ENCODE measurements at regions not wholly inside any gene's neighbourhood (a gene's known extent, or its start where the extent isn't known, plus 50 kb on each side); places are given as distances from the start of the nearest gene placed in this dataset.
"Not testable (repeated sequence)": the region's sequence is repeated elsewhere in the genome, so short reads cannot be mapped to it uniquely, and the experiment has no call there.

DNA sequence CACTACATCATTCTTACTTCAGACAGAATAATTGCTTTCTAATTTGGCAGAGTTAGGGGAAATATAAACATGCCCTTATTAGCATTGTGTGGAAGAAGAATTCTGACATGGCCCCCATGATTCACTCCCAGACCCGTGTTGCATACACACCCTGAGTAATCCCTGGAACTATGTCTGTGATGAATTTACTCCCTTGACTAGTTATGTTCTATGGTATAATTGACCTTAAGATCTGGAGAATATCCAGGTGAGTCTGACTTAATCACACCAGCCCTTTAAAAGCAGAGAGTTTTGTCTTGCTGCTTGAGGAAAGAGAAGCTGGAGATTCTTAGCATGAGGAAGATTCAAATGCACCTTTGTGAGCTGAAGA lies 262.9 kb downstream of the SOX4 start:
- DNase-seq, result no peak

DNA sequence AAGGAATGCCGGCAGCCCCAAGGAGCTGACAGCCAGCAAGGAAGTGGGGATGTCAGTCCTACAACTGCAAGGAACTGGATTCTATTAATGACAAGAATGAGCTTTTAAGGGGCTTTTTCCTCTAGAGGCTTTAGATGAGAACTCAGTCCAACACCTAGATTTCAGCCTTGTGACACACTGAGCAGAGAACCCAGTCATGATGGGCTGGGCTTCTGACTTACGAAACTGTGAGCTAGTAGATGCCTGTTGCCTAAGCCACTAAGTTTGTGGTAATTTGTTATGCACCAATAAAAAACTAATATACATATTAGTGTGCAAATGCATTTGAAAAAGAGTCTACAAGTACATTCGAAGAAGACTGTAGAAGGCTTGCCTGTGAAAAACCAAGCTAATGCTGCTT lies 263.3 kb downstream of the SOX4 start:
- DNase-seq, result no peak

DNA sequence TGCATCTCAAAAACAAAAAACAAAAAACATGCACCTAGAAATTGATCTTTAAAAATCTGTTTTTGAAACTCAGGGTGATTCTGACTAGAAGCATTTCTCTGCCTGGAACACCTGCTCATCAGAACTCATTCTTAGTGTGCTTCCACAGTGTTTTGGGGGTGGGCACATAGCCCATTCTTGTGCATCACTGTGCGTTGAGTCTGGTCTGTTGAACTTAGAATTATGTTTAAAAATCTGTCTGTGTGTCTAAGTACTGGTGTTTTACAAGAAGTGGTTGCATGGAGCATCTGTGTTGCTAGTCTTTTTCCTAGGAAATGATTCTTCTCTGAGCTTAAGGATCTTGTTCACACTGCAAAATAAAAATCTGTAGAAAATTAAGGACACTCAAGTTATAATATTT lies 264.5 kb downstream of the SOX4 start:
- no peak for DNase-seq

DNA sequence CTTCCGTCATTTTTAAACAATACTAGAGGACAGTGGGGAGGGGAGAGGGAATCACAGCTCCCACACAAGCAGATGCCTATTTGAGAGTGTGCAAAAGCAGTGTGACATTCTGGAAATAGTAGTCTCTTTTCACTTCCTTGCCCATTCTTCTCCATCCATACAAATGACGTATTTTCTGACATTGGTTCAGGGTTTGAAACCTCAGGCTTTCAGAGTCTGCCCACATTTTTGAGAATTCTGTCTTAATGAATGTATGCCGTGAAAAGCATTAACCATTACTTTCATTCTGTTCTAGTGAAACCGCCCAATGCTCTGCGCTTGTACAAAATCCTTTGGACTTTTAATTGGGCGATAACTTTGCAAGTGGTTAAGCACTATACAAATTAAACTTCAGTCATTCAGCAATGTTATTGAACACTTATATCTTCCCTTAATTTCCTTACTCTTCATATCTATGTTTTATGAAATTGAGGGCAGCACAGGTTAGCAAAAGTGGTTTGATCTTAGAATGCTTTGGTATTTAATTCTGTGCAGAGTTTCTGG lies 265.7 kb downstream of the SOX4 start:
- DNase-seq, result no peak

DNA sequence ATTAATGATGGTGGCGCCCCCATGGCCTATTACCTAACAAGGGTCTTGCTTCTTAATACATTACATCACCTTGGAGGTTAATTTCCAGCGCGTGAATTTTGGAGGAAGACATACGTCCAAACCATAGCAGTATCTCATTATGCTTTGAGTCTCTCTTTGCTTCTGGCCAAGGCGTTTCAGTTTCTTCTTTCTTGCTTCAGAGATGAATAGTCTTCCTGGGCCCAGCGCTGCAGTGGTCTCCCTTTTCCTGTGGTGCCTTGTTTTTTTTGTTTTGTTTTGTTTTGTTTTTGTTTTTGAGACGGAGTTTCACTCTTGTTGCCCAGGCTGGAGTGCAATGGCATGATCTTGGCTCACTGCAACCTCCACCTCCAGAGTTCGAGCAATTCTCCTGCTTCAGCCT lies 268.4 kb downstream of the SOX4 start:
- no peak for DNase-seq

DNA sequence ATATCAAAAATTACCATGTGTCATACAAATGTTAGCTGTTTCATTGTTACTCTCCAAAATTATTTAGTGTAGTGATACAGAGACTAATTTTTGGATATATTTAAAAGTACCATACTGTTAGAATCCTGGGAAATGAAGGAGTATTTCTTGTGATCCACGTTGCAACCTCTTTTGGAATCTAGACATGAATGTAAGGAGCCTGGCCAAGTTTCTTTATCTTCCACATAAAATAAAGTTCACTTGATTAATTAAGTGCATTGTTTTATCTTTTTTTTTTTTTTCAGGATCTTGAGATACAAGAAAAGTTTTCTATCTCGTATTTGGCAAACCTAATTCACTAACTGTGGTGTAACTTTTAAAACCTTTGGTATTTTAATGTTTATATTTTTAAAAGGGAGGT lies 270.7 kb downstream of the SOX4 start:
- no peak for DNase-seq

DNA sequence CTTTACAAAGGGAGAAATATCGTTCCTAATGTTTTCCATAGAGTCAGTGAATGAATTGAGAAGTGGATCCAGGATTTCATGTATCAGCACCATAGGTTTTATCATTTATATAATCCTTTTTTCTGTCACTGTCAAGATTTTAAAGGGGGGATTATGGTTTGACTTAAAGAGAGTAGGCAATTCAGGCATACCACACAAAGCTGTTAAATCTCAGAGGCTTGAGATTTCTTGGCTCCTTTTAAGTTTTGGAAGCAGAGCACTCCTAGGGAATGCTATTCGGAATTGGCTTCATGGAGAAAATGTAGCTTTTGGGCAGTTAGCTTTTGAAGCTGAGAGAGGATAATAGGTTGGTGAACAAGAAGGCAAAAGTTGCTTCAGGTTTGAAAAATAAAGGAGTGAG lies 274.7 kb downstream of the SOX4 start:
- no peak for DNase-seq

DNA sequence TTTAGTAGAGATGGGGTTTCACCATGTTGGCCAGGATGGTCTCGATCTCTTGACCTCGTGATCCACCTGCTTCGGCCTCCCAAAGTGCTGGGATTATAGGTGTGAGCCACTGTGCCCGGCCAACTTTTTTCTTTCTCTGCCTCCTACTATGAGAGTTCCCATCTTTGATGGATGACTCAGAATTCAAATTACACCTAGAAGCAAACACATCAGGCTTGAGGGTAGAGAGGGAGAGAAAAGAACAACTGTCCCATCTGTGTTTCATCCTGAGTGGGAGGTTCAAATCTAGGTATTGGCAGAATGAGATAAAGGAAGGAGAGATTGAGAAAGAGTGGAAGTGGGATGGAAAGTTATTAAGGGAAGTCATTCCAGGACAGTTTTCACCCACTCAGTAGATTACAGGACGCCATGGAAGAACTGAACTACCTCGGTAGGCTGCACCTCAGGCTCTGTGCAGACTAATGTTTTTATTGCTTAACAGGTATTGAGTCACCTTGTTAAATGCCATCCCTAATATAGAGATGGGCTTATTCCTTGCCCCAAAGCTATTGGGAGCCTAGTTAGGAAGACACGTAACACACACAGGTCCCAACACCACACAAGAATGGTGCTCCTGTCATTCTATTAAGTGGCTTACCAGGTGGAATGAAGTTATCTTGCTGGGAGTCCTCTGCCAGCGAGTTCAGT lies 275.7 kb downstream of the SOX4 start:
- no peak for DNase-seq

DNA sequence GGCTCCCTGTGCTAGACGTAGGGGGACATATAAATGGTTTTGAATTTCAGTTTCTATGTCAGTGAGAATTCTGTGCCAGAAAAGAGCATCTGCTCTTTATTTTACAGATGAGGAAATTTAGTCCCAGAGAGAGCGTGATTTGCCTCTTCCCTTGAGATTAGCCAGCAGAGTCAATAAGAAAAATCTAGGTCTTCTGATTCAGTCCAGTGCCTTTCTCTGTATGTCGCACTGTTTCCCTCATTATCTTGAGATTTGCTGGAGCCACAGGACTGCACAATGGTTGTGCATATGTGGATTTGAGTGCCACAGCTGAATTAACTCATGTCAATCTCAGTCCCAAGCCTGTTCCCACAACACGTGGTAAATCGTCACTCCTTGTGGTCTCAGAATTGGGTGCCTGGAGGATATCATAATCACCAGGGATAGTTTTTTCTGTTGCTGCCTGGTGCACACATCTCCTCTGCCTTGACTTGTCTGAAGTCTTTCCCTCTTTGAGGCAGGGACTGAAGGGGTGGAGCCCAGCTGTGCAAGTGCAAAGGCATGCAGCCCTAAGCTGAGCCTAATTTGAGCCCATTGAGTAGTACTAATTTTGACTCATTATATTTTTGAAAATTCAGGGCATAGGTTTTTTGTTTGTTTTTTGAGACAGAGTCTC lies 276.7 kb downstream of the SOX4 start:
- no peak for DNase-seq

DNA sequence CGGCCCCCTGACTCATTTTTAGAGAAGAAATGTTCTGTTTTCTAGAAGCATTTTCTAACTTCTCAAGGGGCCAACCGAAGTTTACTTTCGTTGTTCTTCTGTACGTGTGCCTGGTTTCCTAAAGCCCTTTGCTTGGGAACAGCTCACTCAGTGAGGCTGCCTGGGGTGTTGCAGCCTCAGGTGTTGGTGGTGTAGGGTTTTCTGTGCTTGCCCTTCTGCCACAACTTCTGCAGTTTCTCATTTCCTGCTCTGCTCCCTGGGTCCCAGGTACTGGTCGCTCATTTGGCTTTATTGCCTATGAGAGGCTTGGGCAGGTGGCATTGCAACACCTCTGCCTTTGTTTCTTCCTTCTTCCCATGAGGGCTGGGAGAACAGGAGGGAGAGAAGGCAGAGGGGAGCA lies 278.3 kb downstream of the SOX4 start:
- no peak for DNase-seq

DNA sequence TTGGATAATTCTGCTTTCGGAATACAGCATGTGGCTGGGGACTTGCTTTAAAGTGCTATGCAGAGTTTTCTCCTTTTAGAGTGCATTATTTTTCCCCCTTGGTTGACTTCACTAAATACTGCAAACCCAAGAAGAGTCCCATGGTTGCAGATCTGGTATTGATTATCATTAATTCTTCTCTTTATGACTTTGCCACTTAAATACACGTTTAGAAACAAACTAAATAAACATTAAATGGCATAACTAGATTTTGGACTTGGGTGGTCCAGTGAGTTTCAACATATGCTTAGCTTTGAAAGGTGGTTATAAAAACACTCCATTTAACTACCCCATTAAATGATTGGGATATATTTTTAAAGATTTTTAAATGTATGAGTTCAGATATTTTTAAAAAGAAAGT lies 279.2 kb downstream of the SOX4 start:
- no peak for DNase-seq

DNA sequence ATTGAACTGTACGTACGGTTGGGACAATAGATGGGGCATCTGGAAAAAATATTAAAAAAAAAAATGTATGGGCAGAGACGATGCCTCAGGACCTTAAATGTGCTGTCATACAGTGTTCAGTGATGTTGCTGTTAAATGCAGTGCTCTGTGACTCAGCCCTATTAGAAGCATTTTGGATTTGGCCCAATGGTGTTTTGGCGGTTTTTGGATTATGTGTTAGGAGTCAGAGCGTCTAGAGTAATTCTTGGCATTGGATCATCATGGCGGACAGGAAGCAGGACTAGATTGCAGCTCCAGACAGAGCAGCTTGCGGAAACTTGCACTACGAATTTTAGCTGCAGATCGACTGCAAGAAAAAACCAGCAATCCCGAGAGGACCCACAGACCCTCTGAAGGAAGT lies 280.0 kb downstream of the SOX4 start:
- DNase-seq, result no peak

DNA sequence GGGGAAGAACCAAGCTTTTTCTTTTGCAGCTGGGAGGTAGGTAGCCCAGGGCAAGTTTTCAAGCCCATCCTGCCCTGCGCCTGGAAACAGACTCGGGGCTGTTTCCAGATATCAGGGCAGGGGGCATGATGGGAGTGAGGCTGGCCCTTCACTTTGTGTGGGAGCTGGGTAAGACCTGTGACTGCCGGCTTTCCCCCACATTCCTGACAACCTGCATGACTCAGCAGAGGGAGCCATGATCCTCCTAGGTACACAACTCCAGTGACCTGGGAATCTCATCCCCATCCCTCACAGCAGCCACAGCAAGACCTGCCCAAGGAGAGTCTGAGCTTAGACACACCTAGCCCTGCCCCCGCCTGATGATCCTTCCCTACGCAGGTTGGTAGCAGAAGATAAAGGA lies 280.8 kb downstream of the SOX4 start:
- DNase-seq, result no peak

DNA sequence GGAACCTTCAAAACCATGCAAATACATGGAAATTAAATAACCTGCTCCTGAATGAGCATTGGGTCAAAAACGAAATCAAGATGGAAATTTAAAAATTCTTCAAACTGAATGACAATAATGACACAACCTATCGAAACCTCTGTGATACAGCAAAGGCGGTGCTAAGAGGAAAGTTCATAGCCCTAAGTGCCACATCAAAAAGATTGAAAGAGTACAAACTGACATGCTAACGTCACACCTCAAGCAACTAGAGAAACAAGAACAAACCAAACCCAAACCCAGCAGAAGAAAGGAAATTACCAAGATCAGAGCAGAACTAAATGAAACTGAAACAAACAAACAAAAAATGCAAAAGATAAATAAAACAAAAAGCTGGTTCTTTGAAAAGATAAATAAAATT lies 283.5 kb downstream of the SOX4 start:
- DNase-seq, result not testable (repeated sequence)

DNA sequence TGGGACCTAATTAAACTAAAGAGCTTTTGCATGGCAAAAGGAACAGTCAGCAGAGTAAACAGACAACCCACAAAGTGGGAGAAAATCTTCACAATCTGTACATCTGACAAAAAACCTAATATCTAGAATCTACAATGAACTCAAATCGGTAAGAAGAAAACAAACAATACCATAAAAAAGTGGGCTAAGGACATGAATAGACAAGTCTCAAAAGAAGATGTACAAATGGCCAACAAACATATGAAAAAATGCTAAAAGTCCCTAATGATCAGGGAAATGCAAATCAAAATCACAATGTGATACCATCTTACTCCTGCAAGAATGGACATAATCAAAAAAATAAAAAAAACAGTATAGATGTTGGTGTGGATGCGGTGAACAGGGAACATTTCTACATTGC lies 286.7 kb downstream of the SOX4 start:
- not testable (repeated sequence) for DNase-seq

DNA sequence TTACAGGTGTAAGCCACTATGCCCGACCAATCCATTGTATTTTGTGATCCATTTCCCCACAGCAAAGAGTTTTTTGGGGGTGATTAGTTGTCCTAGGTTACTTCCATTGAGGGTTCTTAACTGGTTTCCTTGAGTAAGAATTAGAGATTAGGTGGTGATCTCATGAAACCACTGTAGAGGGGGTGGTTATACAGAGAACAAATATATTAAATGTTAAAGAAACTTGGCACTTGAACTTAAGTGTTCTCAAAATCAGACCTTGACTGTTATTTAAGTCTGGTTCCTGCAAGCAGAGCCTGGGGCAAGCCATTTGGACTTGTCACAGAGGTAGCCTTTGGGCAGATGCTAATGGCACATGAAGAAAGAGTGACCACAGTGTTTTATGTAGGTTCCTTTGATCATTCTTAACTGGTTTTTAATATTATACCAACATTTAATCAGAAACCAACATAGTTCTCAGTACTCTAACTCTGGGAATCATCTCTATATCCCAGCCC lies 288.5 kb downstream of the SOX4 start:
- no peak for DNase-seq

DNA sequence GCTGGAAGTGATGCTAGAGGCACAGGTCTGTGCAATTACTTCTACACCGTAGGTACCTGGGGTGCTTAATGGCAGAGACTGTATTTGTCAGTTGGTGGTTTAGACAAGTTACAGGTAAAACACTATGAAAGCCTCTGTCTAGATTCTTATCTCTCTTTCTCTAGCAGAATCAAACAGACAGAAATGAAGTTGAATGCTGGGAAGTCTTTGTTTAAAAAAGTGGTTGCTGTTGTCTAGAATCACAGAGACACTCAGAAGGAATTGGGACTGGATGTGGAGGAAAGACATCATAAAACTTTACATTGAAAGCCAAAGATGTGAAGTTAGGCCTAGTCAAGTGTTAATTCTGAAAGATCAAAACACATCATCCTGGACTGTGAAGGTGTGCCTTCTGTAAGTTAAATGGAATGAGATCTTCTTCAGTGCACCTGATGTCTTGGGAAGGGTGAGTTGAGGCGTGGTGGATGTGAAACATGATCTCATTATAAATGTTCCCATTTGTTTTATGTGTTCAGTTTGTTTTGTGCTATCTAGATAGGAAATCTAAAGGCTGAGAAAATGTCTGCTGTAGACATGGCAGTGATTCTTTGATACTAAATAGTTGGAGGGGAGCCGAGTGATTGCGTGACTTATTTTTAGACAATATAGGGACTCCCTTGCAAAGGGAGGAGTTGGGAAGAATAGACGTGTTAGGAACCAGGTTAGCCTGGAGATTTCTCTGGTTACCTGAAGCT lies 290.2 kb downstream of the SOX4 start:
- no peak for DNase-seq

DNA sequence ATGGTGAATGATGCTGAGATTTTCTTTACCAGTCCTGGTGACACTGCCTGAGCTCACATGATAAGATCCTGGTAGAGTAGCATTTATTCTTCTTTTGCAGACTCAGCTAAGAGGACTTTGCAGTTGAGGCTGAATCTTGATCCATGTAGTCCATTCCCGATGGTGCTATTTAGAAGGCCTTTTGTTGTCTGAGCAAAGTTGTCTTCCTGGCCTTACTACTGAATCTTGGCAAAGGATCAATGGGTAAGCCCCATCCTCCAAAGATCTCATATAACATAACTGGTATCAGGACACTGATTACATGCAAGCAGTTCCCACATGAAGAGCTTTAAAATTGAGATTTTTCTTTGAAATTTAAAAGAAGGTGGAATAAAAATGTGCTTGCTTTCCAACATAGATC lies 291.6 kb downstream of the SOX4 start:
- no peak for DNase-seq

DNA sequence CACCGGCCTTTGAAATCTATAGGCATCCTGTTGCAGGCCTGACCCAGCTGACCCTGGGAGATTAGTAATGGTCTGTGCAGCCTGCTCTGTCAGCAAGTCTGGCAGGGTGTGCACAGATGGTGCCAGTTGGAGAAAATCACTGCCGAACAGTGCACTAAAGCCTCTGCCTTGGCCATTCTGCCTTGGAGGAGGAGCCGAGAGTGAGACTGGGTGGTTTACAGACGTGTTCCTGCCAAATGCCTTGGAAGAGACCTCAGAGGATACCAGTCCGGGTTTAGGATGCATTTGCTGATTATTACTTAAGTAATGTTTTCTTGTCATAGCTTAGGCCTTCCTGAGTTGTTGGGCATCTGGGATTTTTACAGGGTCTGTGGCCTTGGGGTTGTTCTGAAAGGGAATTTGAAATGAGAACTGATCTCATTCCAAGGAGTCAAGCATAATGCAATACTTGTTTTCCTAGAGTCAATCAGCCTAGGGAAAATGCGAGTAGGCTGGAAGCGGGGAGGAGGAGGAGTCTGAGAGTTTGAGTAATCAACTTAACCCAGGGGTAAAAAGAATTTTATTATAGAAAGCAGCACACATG lies 292.1 kb downstream of the SOX4 start:
- peak; percentile 95 for DNase-seq

DNA sequence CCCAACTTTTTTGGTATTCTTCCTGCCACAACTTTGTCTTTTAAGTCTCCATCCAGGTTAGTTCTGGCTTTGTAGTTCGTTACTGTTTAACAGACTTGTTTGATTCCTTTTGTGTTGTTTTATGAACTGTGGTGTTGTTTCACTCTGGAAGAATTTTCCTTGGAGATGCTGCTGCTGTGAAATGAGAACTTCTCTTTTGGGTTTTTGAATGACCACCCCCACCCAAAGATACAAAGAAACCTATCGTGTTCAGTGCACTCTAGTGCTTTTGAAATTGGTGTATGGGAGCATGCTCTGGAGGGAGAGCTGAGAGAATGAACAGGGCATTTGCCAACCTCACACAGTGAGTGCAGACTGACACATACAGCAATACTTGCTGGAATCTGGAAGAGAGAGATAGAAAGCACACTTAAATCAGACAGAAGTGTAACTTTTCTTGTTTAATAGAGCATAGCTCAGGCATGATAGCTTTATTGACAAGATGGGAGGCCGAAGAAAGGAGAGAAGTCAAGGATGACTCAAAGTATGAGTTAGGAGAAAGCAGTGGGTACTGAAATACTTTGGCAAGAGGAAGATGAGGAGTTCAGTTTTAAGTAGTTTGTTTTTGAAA lies 293.1 kb downstream of the SOX4 start:
- DNase-seq, result no peak

DNA sequence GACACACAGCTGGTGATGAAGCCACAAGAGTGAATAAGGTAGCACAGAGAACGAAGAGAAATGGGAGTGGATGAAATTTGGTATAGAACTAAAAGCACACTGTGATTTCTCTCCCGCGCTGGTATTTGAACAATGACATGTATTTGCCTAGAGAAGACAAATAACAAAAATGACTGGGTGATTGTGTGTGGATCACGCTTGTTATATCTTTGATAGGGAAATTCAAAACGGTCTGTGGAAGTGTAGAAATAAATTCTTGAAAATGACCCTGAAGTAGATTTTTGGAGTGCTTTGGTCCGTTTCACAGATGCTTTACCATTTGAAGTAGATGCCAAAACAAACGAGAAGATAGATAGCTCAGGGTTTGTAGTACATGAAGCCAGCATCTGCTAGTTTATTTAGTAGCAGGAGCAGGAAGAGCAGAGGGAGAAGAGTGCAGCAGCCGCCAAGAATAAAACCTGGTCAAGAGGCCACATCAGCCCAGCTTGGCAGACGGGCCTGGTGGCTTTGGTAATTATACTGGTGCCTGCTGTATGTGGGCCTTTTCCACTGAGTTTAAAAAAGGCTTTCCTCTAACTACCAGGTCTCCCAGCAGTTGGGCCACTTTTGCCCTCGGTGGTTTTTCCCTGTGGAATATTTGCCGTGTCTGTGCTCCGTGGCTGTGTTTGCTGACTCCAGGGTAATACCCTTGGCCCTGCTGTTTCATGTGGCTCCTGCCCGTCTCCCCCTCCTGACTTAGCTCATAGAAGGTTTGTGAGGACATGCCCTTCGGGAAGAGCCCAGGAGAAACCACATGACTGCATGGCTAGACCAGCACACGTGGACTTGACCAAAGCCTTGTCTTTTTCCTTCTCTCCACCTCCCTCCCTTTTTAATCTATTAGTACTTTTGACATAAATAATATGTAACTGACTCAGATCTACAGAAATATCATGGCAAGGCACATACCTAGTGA lies 294.0 kb downstream of the SOX4 start:
- peak; percentile 74 for DNase-seq

DNA sequence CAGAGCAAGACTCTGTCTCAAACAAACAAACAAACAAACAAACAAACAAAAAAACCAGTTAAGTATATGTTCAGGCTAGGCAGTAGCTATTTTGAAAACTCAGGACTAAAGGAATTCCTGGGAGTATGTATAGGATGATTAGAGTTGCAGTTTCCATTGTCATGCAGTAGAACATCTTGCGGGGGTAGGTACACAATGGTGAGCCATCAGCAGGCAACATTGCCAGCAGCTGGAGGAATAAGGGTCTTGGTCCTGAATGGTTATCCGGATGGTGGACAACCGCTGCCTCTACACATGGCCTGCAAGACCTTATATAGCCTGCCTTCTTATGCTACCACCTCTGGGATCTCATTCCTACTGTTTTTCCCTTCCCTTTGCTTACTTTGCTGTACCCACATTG lies 297.5 kb downstream of the SOX4 start:
- no peak for DNase-seq

All from DMS 273 treated with DMSO at 0.1 percent for 48 hours (cell line).